Erythroblast (primary cell): ENCODE measurements at regions not wholly inside any gene's neighbourhood (a gene's known extent, or its start where the extent isn't known, plus 50 kb on each side); places are given as distances from the start of the nearest gene placed in this dataset.

Experiments
- GATA1 ChIP-seq: IDR thresholded peaks from 2 replicates; pipeline ENCODE4 v1.6.1; 2011; ENCODE audit warnings: low read depth, mild to moderate bottlenecking, control low read depth, low read length, moderate library complexity
- POLR2A ChIP-seq: IDR thresholded peaks from 2 replicates; pipeline ENCODE4 v1.6.1; 2011; ENCODE audit warnings: mild to moderate bottlenecking, low read length

DNA sequence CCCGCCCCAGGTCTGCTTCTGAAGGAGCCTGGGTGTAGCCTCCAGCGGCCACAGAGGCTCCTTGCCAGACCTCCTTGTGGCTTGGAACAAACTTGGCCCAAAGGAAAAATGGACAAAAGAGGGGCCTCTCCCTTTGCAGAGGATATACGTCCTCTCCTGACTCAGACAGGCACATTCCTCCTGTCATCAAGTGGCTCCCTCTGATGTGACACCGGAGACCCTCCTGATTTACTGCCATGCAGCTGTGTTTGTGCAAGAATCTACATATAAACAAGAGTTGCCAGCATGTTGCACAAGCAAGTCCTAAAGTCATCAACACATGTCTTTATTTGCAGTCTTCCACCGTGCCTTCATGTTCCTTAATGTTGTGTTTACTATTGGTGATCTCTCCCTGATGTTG lies 54.1 kb upstream of the F3 start:
- TF ChIP-seq POLR2A = no peak
- no peak for TF ChIP-seq GATA1
